NT2/D1 (cell line): ENCODE measurements at regions not wholly inside any gene's neighbourhood (a gene's known extent, or its start where the extent isn't known, plus 50 kb on each side); places are given as distances from the start of the nearest gene placed in this dataset.

Source experiments
- DNase-seq: peaks from one replicate; pipeline ENCODE4 v3.0.0-alpha.2; 2011; ENCODE audit warnings: low read depth, low spot score
- H3K27me3 ChIP-seq: 2 replicates; pipeline ENCODE4 v1.6.0; 2011; ENCODE audit warnings: mild to moderate bottlenecking; ENCODE audit not compliant: insufficient read length, insufficient read depth
- H3K36me3 ChIP-seq: 2 replicates; pipeline ENCODE4 v1.6.1; 2011; ENCODE audit warnings: mild to moderate bottlenecking, low read length, mixed read lengths; ENCODE audit not compliant: insufficient read depth, insufficient read length
- H3K4me1 ChIP-seq: 2 replicates; pipeline ENCODE4 v1.5.1; 2011; ENCODE audit not compliant: insufficient read depth, insufficient read length
- H3K4me3 ChIP-seq: 2 replicates; pipeline ENCODE4 v1.5.1; 2011; ENCODE audit warnings: low read depth; ENCODE audit not compliant: insufficient read length
- H3K9ac ChIP-seq: 2 replicates; pipeline ENCODE4 v1.6.0; 2011; ENCODE audit warnings: low read depth; ENCODE audit not compliant: insufficient read length
- H3K9me3 ChIP-seq: 2 replicates; pipeline ENCODE4 v1.5.1; 2011; ENCODE audit warnings: mild to moderate bottlenecking, low read length; ENCODE audit not compliant: insufficient read depth
- SUZ12 ChIP-seq: IDR thresholded peaks from 2 replicates; pipeline ENCODE4 v1.6.1; 2011; ENCODE audit not compliant: insufficient read length, insufficient read depth; ENCODE audit errors: extremely low read depth
- YY1 ChIP-seq: IDR thresholded peaks from 2 replicates; pipeline ENCODE4 v1.6.1; 2011; ENCODE audit not compliant: insufficient read length, insufficient read depth
- ZNF274 ChIP-seq: IDR thresholded peaks from 2 replicates; pipeline ENCODE4 v1.6.1; 2011; ENCODE audit warnings: mild to moderate bottlenecking, low read depth, low read length

GRCh38 chr7:145534301-145534700 lies 582.3 kb upstream of the CNTNAP2 start:
- Histone ChIP-seq H3K4me3 (no peak overlapping the region), H3K36me3 (no peaks in the 10 kb centered on the region), H3K27me3 (no peaks in the 10 kb centered on the region), H3K4me1 (no peaks in the 10 kb centered on the region), H3K9me3 (no peaks in the 10 kb centered on the region), H3K9ac (no peak overlapping the region)
- DNase-seq: no peak
- TF ChIP-seq YY1 (no peak), ZNF274 (no peak), SUZ12 (no peak)

- no peak overlapping the region for H3K4me3 ChIP-seq
- H3K27me3 ChIP-seq: no peaks in the 10 kb centered on the region
- no peaks in the 10 kb centered on the region for H3K4me1 ChIP-seq
- no peaks in the 10 kb centered on the region for H3K36me3 ChIP-seq
- H3K9me3 ChIP-seq: no peaks in the 10 kb centered on the region
- TF ChIP-seq YY1: no peak
- no peak for TF ChIP-seq SUZ12
- TF ChIP-seq ZNF274: no peak
- no peak for DNase-seq
- no peak overlapping the region for H3K9ac ChIP-seq
Measured at GRCh38 chr7:145520284-145520683, 596.3 kb upstream of the CNTNAP2 start.

- H3K4me3 ChIP-seq: no peak overlapping the region
- H3K4me1 ChIP-seq: no peaks in the 10 kb centered on the region
- H3K9me3 ChIP-seq: no peaks in the 10 kb centered on the region
- H3K27me3 ChIP-seq: no peaks in the 10 kb centered on the region
- H3K36me3 ChIP-seq: no peaks in the 10 kb centered on the region
- TF ChIP-seq SUZ12: no peak
- no peak for TF ChIP-seq YY1
- TF ChIP-seq ZNF274: no peak
- no peak for DNase-seq
- H3K9ac ChIP-seq: no peak overlapping the region
Measured at GRCh38 chr7:145511004-145511403, 605.6 kb upstream of the CNTNAP2 start.

- Histone ChIP-seq H3K27me3 (no peaks in the 10 kb centered on the region), H3K9me3 (no peaks in the 10 kb centered on the region), H3K4me3 (no peak overlapping the region), H3K9ac (no peak overlapping the region), H3K36me3 (no peaks in the 10 kb centered on the region), H3K4me1 (no peaks in the 10 kb centered on the region)
- no peak for DNase-seq
- no peak for TF ChIP-seq ZNF274
- TF ChIP-seq YY1: no peak
- no peak for TF ChIP-seq SUZ12
Measured at GRCh38 chr7:145497911-145498525, 618.6 kb upstream of the CNTNAP2 start.

GRCh38 chr7:145490356-145490755 lies 626.2 kb upstream of the CNTNAP2 start:
- no peaks in the 10 kb centered on the region for H3K4me1 ChIP-seq
- H3K27me3 ChIP-seq: no peaks in the 10 kb centered on the region
- no peaks in the 10 kb centered on the region for H3K9me3 ChIP-seq
- DNase-seq: no peak
- no peak overlapping the region for H3K9ac ChIP-seq
- H3K36me3 ChIP-seq: no peaks in the 10 kb centered on the region
- H3K4me3 ChIP-seq: no peak overlapping the region
- TF ChIP-seq YY1 (no peak), ZNF274 (no peak), SUZ12 (no peak)

GRCh38 chr7:145489609-145490008 lies 627.0 kb upstream of the CNTNAP2 start:
- no peak for TF ChIP-seq ZNF274
- no peak for TF ChIP-seq SUZ12
- no peak for TF ChIP-seq YY1
- H3K27me3 ChIP-seq: no peaks in the 10 kb centered on the region
- DNase-seq: no peak
- H3K9ac ChIP-seq: no peak overlapping the region
- no peaks in the 10 kb centered on the region for H3K4me1 ChIP-seq
- H3K36me3 ChIP-seq: no peaks in the 10 kb centered on the region
- H3K4me3 ChIP-seq: no peak overlapping the region
- H3K9me3 ChIP-seq: no peaks in the 10 kb centered on the region

GRCh38 chr7:145488816-145489215 lies 627.8 kb upstream of the CNTNAP2 start:
- Histone ChIP-seq H3K27me3 (no peaks in the 10 kb centered on the region), H3K4me1 (no peaks in the 10 kb centered on the region), H3K9ac (no peak overlapping the region), H3K36me3 (no peaks in the 10 kb centered on the region), H3K9me3 (no peaks in the 10 kb centered on the region), H3K4me3 (no peak overlapping the region)
- DNase-seq: no peak
- no peak for TF ChIP-seq ZNF274
- TF ChIP-seq YY1: no peak
- TF ChIP-seq SUZ12: no peak

- no peaks in the 10 kb centered on the region for H3K27me3 ChIP-seq
- no peak overlapping the region for H3K9ac ChIP-seq
- DNase-seq: no peak
- TF ChIP-seq YY1: no peak
- no peak for TF ChIP-seq SUZ12
- TF ChIP-seq ZNF274: no peak
- H3K4me3 ChIP-seq: no peak overlapping the region
- H3K4me1 ChIP-seq: no peaks in the 10 kb centered on the region
- H3K9me3 ChIP-seq: no peaks in the 10 kb centered on the region
- H3K36me3 ChIP-seq: no peaks in the 10 kb centered on the region
Measured at GRCh38 chr7:145481985-145482384, 634.6 kb upstream of the CNTNAP2 start.
